ENCODE measurements at regions not wholly inside any gene's neighbourhood (a gene's known extent, or its start where the extent isn't known, plus 50 kb on each side); places are given as distances from the start of the nearest gene placed in this dataset.

GRCh38 chr1:228935198-228935663, 200.0 kb downstream of the RHOU start:
- Mint-ChIP-seq H3K4me1 (ENCODE audit: unreplicated experiment) (peaks cover 5% of the 10 kb centered on the region), H3K4me3 (ENCODE audit: unreplicated experiment) (no peak overlapping the region), H3K36me3 (ENCODE audit: low read depth, unreplicated experiment) (no peaks in the 10 kb centered on the region), H3K9me3 (ENCODE audit: unreplicated experiment) (no peaks in the 10 kb centered on the region), H3K27me3 (ENCODE audit: unreplicated experiment) (peaks cover 11% of the 10 kb centered on the region), H3K27ac (ENCODE audit: unreplicated experiment) (no peak overlapping the region)
- TF ChIP-seq CTCF (IDR thresholded peaks at IDR 0.05; ENCODE audit: unreplicated experiment) = no peak
- DNase-seq (ENCODE audit: low spot score) = no peak

GRCh38 chr1:228935855-228936727, 200.8 kb downstream of the RHOU start:
- Mint-ChIP-seq H3K27me3 (ENCODE audit: unreplicated experiment) (peaks cover 11% of the 10 kb centered on the region), H3K4me1 (ENCODE audit: unreplicated experiment) (peaks cover 5% of the 10 kb centered on the region), H3K27ac (ENCODE audit: unreplicated experiment) (no peak overlapping the region), H3K9me3 (ENCODE audit: unreplicated experiment) (no peaks in the 10 kb centered on the region), H3K36me3 (ENCODE audit: low read depth, unreplicated experiment) (no peaks in the 10 kb centered on the region), H3K4me3 (ENCODE audit: unreplicated experiment) (no peak overlapping the region)
- no peak for DNase-seq (ENCODE audit: low spot score)
- no peak for TF ChIP-seq CTCF (IDR thresholded peaks at IDR 0.05; ENCODE audit: unreplicated experiment)

- Mint-ChIP-seq H3K4me3 (ENCODE audit: unreplicated experiment) (no peak overlapping the region), H3K9me3 (ENCODE audit: unreplicated experiment) (no peaks in the 10 kb centered on the region), H3K4me1 (ENCODE audit: unreplicated experiment) (peaks cover 5% of the 10 kb centered on the region), H3K27ac (ENCODE audit: unreplicated experiment) (no peak overlapping the region), H3K36me3 (ENCODE audit: low read depth, unreplicated experiment) (no peaks in the 10 kb centered on the region), H3K27me3 (ENCODE audit: unreplicated experiment) (peaks cover 11% of the 10 kb centered on the region)
- no peak for DNase-seq (ENCODE audit: low spot score)
- no peak for TF ChIP-seq CTCF (IDR thresholded peaks at IDR 0.05; ENCODE audit: unreplicated experiment)
Observed at GRCh38 chr1:228936881-228937280, 201.6 kb downstream of the RHOU start.

DNA sequence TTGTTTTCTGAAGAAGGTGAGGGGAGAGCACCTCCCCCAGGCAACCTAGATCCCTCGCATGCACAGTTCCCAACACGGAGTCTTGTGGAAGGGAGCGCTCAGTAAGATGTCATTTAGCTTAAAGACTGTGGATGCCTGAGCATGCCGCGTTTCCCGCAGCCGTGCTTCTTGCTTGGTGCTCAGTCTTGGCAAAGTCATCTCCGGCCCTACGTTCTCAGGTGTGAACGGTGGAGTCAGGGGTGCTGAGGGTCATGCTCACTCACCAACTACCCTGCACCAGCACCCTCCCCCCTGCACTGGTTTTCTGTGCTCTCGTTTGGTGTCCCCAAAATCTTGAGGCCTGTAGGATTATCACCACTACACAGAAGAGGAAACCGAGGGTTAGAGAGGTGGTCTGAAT, 202.1 kb downstream of the RHOU start:
- Mint-ChIP-seq H3K4me3 (ENCODE audit: unreplicated experiment) (no peak overlapping the region), H3K27me3 (ENCODE audit: unreplicated experiment) (peaks cover 11% of the 10 kb centered on the region), H3K9me3 (ENCODE audit: unreplicated experiment) (no peaks in the 10 kb centered on the region), H3K36me3 (ENCODE audit: low read depth, unreplicated experiment) (no peaks in the 10 kb centered on the region), H3K4me1 (ENCODE audit: unreplicated experiment) (peaks cover 5% of the 10 kb centered on the region), H3K27ac (ENCODE audit: unreplicated experiment) (peak overlapping the region; percentile 48)
- TF ChIP-seq CTCF (IDR thresholded peaks at IDR 0.05; ENCODE audit: unreplicated experiment) = no peak
- DNase-seq (ENCODE audit: low spot score) = no peak

DNA sequence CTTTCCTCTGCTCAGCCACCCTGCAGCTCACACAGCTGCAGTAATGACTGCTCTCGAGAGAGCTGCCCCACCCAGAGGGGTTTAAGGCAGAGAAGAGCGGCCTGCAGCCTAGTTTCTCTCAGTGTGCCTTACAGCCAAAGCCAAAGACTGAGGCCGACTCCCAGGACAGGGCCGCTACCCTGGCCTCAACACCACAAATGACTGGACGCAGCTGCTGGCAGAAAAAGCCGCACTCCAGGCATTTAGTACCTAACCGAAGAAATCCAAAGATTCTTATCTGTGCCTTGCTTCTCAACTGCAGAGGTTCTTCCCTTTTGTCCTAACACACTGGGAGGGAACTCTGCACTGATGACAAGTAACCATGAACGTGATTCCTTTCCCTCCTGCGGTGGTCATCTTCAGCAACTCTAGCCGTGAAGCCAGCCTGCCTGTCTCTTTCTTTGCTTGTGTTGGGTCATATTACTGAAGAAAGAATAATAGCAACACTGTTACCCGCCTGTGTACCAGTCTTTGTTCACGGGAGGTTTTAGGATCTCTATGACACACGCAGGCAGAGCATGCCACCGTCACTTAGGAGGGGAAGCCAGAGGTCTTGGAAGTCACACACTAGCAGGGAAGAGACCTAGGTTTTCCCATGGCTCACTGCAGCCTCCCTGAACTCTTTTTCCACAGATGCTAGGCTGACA, 202.7 kb downstream of the RHOU start:
- DNase-seq (ENCODE audit: low spot score) = no peak

More for the DNA sequence above, 202.7 kb downstream of the RHOU start:
- Mint-ChIP-seq H3K4me1 (ENCODE audit: unreplicated experiment) (peaks cover 5% of the 10 kb centered on the region), H3K4me3 (ENCODE audit: unreplicated experiment) (no peak overlapping the region), H3K27me3 (ENCODE audit: unreplicated experiment) (peaks cover 11% of the 10 kb centered on the region), H3K9me3 (ENCODE audit: unreplicated experiment) (no peaks in the 10 kb centered on the region), H3K36me3 (ENCODE audit: low read depth, unreplicated experiment) (no peaks in the 10 kb centered on the region), H3K27ac (ENCODE audit: unreplicated experiment) (no peak overlapping the region)
- no peak for TF ChIP-seq CTCF (IDR thresholded peaks at IDR 0.05; ENCODE audit: unreplicated experiment)

All from endothelial cell (in vitro differentiated cells).